ENCODE measurements at regions not wholly inside any gene's neighbourhood (a gene's known extent, or its start where the extent isn't known, plus 50 kb on each side); places are given as distances from the start of the nearest gene placed in this dataset.
"Not testable (repeated sequence)": the region's sequence is repeated elsewhere in the genome, so short reads cannot be mapped to it uniquely, and the experiment has no call there.

DNA sequence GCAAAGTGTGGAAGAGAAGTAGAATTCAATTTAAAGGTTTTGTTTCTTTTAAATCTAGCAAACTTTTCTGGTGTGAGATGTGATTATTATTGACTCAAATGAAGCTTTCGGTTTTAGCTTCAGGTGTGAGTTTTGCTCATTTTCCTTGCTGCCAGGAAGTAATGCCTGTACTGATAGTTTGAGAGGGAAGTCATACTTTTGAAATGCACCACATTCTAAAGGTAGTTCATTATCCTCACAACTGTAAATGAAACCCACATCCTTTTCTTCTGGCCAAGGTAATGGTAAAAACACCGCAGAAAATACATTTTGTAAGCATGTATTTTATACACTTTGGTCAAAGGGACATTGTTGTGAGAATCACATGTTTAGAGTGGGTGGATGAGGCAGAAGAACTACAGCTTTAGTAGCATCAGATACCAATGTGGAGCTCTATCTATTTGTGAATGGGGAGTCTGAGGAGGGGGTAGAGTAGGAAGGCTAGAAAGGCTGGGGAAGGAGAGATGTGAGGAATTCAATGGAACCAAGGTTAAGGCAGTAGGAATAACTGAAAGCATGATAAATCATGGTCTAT lies 167.0 kb upstream of the CDKN2B start:
- H3K79me2 ChIP-seq (ENCODE audit: low read length), result no peaks in the 10 kb centered on the region
- no peaks in the 10 kb centered on the region for H4K20me1 ChIP-seq (ENCODE audit: insufficient read depth, low read length)
- 0 out of 2 replicates have a peak overlapping the region, but pooled peaks have one; percentile 18 for H3K4me3 ChIP-seq (ENCODE audit: low read length)
- peak overlapping the region; percentile 63 for H3K27ac ChIP-seq (ENCODE audit: low read length)
- no peaks in the 10 kb centered on the region for H3K9me3 ChIP-seq (ENCODE audit: insufficient read depth, low read length)
- no peak for TF ChIP-seq EZH2phosphoT487 (IDR thresholded peaks at IDR 0.05; ENCODE audit: low read depth)
- TF ChIP-seq, protein P1, sequence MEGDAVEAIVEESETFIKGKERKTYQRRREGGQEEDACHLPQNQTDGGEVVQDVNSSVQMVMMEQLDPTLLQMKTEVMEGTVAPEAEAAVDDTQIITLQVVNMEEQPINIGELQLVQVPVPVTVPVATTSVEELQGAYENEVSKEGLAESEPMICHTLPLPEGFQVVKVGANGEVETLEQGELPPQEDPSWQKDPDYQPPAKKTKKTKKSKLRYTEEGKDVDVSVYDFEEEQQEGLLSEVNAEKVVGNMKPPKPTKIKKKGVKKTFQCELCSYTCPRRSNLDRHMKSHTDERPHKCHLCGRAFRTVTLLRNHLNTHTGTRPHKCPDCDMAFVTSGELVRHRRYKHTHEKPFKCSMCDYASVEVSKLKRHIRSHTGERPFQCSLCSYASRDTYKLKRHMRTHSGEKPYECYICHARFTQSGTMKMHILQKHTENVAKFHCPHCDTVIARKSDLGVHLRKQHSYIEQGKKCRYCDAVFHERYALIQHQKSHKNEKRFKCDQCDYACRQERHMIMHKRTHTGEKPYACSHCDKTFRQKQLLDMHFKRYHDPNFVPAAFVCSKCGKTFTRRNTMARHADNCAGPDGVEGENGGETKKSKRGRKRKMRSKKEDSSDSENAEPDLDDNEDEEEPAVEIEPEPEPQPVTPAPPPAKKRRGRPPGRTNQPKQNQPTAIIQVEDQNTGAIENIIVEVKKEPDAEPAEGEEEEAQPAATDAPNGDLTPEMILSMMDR (IDR thresholded peaks at IDR 0.05; ENCODE audit: low read depth, low read length), result no peak
- no peak overlapping the region; the same call in 1 of the 2 replicates for H3K9ac ChIP-seq (ENCODE audit: low read length)
- peaks cover 2% of the 10 kb centered on the region for H3K36me3 ChIP-seq (replicated peaks; ENCODE audit: low read depth, low read length)
- H3K4me1 ChIP-seq (ENCODE audit: low read length), result peaks cover 36% of the 10 kb centered on the region
- no peak overlapping the region for H2AFZ ChIP-seq (ENCODE audit: low read depth, low read length)
- H3K4me2 ChIP-seq (ENCODE audit: low read length), result peak overlapping the region; percentile 53
- no peaks in the 10 kb centered on the region for H3K27me3 ChIP-seq (ENCODE audit: low read depth, low read length)

DNA sequence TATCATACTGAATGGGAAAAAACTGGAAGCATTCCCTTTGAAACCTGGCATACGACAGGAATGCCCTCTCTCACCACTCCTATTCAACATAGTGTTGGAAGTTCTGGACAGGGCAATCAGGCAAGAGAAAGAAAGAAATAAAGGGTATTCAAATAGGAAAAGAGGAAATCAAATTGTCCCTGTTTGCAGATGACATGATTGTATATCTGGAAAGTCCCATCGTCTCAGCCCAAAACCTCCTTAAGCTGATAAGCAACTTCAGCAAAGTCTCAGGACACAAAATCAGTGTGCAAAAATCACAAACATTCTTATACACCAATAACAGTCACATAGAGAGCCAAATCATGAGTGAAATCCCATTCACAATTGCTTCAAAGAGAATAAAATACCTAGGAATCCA lies 171.9 kb upstream of the CDKN2B start:
- not testable (repeated sequence) for H3K36me3 ChIP-seq (replicated peaks; ENCODE audit: low read depth, low read length)

DNA sequence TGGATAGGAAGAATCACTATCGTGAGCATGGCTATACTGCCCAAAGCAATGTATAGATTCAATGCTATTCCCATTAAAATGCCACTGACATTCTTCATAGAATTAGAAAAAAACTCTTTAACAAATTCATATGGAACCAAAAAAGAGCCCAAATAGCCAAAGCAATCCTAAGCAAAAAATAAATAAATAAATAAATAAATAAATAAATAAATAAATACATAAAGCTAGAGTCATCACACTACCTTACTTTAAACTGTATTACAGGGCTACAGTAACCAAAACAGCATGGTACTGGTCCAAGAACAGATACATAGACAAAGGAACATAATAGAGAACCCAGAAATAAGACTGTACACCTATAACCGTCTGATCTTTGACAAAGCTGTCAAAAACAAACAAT lies 180.4 kb upstream of the CDKN2B start:
- TF ChIP-seq, protein P1 (IDR thresholded peaks at IDR 0.05; ENCODE audit: low read depth, low read length), result no peak
- no peak for TF ChIP-seq EZH2phosphoT487 (IDR thresholded peaks at IDR 0.05; ENCODE audit: low read depth)
- H3K27me3 ChIP-seq (ENCODE audit: low read depth, low read length), result no peaks in the 10 kb centered on the region
- H3K36me3 ChIP-seq (replicated peaks; ENCODE audit: low read depth, low read length), result no peaks in the 10 kb centered on the region
- H3K4me3 ChIP-seq (ENCODE audit: low read length), result no peak overlapping the region
- H4K20me1 ChIP-seq (ENCODE audit: insufficient read depth, low read length), result no peaks in the 10 kb centered on the region
- H3K27ac ChIP-seq (ENCODE audit: low read length), result no peak overlapping the region
- H3K79me2 ChIP-seq (ENCODE audit: low read length), result no peaks in the 10 kb centered on the region
- H2AFZ ChIP-seq (ENCODE audit: low read depth, low read length), result no peak overlapping the region
- H3K9ac ChIP-seq (ENCODE audit: low read length), result no peak overlapping the region
- H3K4me1 ChIP-seq (ENCODE audit: low read length), result 0 out of 2 replicates have a peak, but pooled peaks cover 4% of the 10 kb centered on the region
- no peak overlapping the region for H3K4me2 ChIP-seq (ENCODE audit: low read length)
- no peaks in the 10 kb centered on the region; the same call in 1 of the 2 replicates for H3K9me3 ChIP-seq (ENCODE audit: insufficient read depth, low read length)

More for the DNA sequence above, 171.9 kb upstream of the CDKN2B start:
- peaks cover 15% of the 10 kb centered on the region for H3K4me1 ChIP-seq (ENCODE audit: low read length)
- not testable (repeated sequence) for H2AFZ ChIP-seq (ENCODE audit: low read depth, low read length); H3K9ac ChIP-seq (ENCODE audit: low read length); H4K20me1 ChIP-seq (ENCODE audit: insufficient read depth, low read length); H3K4me3 ChIP-seq (ENCODE audit: low read length); H3K27me3 ChIP-seq (ENCODE audit: low read depth, low read length); H3K9me3 ChIP-seq (ENCODE audit: insufficient read depth, low read length); H3K4me2 ChIP-seq (ENCODE audit: low read length); H3K27ac ChIP-seq (ENCODE audit: low read length); H3K79me2 ChIP-seq (ENCODE audit: low read length)

DNA sequence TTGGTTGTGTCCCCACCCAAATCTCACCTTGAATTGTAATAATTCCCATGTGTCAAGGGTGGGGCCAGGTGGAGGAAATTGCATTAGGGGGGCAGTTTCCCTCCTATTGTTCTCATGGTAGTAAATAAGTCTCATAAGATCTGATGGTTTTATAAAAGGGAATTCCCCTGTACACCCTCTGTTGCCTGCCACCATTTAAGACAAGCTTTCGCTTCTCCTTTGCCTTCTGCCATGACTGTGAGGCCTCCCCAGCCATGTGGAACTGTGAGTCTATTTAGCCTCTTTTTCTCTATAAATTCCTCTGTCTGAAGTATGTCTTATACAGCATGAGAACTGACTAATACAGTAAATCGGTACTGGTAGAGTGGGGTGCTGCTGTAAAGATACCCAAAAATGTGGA lies 187.9 kb upstream of the CDKN2B start:
- not testable (repeated sequence) for H2AFZ ChIP-seq (ENCODE audit: low read depth, low read length); H3K9me3 ChIP-seq (ENCODE audit: insufficient read depth, low read length); H4K20me1 ChIP-seq (ENCODE audit: insufficient read depth, low read length); H3K79me2 ChIP-seq (ENCODE audit: low read length); H3K27me3 ChIP-seq (ENCODE audit: low read depth, low read length)
- Histone ChIP-seq H3K4me1 (ENCODE audit: low read length) (peaks cover 22% of the 10 kb centered on the region), H3K4me2 (ENCODE audit: low read length) (peak overlapping the region; percentile 52), H3K9ac (ENCODE audit: low read length) (peak overlapping the region; percentile 48; the same call in 1 of the 2 replicates), H3K4me3 (ENCODE audit: low read length) (peak overlapping the region; percentile 11; the same call in 1 of the 2 replicates), H3K27ac (ENCODE audit: low read length) (peak overlapping the region; percentile 92), H3K36me3 (replicated peaks; ENCODE audit: low read depth, low read length) (peaks cover 12% of the 10 kb centered on the region)

DNA sequence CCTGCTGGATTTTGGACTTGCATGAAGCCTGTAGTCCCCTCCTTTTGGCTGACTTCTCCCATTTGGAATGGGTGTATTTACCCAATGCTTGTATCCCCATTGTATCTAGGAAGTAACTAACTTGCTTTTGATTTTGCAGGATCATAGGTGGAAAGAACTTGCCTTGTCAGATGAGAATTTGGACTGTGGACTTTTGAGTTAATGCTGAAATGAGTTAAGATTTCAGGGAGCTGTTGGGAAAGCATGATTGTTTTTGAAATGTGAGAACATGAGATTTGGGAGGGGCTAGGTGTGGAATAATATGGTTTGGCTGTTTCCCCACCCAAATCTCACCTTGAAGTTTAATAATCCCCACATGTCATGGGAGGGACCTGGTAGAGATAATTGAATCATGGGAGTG lies 189.6 kb upstream of the CDKN2B start:
- Histone ChIP-seq H4K20me1 (ENCODE audit: insufficient read depth, low read length) (no peaks in the 10 kb centered on the region), H3K79me2 (ENCODE audit: low read length) (no peaks in the 10 kb centered on the region), H3K27me3 (ENCODE audit: low read depth, low read length) (peaks cover 9% of the 10 kb centered on the region), H3K4me2 (ENCODE audit: low read length) (no peak overlapping the region), H2AFZ (ENCODE audit: low read depth, low read length) (no peak overlapping the region), H3K36me3 (replicated peaks; ENCODE audit: low read depth, low read length) (peaks cover 12% of the 10 kb centered on the region), H3K9ac (ENCODE audit: low read length) (no peak overlapping the region), H3K4me3 (ENCODE audit: low read length) (no peak overlapping the region), H3K9me3 (ENCODE audit: insufficient read depth, low read length) (peaks cover 7% of the 10 kb centered on the region), H3K27ac (ENCODE audit: low read length) (no peak overlapping the region), H3K4me1 (ENCODE audit: low read length) (peaks cover 33% of the 10 kb centered on the region)
- TF ChIP-seq, protein P1 (IDR thresholded peaks at IDR 0.05; ENCODE audit: low read depth, low read length), result no peak
- no peak for TF ChIP-seq EZH2phosphoT487 (IDR thresholded peaks at IDR 0.05; ENCODE audit: low read depth)

Measured in OCI-LY3 (cell line).